ENCODE measurements at regions not wholly inside any gene's neighbourhood (a gene's known extent, or its start where the extent isn't known, plus 50 kb on each side); places are given as distances from the start of the nearest gene placed in this dataset.
"Not testable (repeated sequence)": the region's sequence is repeated elsewhere in the genome, so short reads cannot be mapped to it uniquely, and the experiment has no call there.

DNA sequence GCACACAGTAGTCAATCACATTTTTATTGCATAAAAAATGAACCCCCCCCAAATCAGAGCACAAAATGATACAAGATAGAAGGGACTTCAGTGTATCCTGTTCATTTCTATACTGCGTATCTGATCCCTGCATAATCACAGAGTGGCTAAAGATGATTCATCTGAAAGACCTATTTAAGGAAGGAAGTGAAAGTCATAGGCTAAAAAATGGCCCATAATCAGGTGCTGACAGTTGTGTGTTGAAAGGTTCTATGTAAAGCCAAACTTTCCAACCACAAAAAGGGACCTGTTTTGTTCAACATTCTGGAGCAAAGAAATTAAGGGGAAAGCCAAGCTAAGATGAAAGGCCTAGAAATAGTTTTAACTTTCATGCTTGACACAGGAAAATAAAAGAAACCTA lies 147.8 kb upstream of the ATP2B1 start:
- no peak for DNase-seq (ENCODE audit: low read depth)

DNA sequence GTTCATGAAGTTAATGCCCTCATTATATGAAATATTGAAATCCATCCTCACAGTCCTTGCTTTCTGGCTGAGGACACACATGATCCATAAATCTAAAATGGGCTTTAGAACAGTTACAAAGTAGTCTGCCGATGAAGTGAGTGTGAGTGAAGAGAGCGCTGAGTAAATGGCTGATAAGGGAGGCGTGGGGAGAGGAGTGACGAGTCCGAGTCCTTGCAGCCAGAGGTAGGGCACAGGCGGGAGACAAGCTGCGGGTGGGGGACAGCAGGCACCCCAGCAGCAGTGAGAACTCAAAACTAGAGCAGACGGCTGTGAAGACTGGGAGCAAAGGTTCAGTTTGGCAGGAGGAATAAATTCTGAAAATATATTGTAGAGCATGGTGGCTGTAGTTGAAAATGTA lies 140.1 kb upstream of the ATP2B1 start:
- DNase-seq (ENCODE audit: low read depth), result no peak

DNA sequence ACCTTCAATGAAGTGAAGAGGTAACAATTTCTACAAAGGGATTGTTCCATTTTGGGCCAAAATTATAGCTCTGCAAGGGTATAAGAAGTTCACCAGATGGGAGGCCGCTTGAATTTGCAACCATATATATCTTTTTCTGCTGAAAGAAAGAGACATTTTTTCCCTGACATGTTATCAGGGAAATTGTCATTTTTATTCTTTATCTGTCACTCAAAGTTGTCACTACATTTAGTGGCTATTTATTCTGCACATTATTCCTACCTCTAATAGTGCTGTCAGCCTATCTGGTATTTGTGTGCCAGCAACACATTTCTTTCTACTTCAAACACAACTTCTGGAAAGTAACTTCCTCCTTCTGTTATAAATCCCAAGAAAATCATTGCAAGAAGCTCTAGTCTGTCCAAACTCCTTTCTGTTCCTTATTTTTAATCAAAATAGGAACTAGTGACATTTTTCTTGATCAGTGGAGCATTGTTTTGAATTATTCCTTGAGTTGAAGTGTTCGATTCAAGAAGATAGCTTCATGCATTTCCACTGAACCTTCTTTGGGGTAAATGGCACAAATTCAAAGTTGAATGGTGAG lies 137.9 kb upstream of the ATP2B1 start:
- no peak for DNase-seq (ENCODE audit: low read depth)

DNA sequence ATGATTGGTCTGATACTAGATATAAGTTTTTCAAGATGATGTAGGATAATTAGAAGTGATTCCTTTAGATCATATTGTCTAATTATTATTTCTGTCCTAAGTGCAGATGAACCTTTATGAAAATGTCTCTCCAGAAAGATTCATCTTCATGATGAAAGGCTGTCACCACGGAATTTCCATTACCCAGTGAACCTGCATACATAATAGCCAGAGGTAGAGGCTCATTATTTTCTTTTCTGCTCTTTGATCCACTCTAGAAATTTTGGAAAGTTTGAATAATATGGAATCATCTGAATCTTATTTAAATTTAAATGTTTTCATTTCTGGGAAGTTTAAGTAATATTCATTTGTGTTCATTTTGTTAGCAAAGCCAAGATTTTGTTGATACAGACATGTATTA lies 137.1 kb upstream of the ATP2B1 start:
- no peak for DNase-seq (ENCODE audit: low read depth)

DNA sequence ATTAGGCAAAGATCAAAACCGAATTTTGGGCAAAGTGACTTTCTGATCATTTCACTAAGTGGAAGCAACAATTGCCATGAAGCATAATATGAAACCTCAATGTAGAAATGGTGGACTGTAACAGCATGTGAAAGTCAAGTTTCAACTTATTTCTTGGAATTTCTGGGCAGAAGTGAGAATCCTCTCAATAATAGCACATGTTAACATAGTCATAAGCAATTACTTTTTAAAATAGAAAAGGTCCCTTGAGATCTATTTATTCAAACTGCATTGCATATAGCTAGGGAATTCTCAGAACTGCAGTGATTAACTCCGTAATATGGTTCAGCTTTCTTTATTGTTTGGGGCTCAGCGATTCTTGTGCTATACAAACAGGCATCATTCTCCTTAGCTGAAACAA lies 136.7 kb upstream of the ATP2B1 start:
- DNase-seq (ENCODE audit: low read depth), result no peak

DNA sequence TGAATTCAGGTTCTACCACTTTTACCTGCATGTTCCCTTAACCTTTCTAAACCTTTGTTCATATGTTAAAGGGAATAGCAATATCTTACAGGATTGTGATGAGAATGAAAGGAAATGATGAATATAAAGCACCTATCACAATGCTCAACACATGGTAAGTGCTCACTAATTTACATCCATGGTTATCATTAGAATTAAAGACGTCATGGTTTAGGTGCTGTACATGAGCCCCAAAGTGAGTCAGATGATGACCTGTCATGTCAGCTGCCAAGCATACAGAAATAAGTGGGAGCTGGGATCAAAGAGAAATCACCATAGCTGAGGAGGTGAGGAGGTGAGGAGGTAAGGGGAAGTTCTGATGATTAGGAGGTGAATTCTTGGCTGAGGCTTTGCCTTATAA lies 135.9 kb upstream of the ATP2B1 start:
- DNase-seq (ENCODE audit: low read depth), result no peak

DNA sequence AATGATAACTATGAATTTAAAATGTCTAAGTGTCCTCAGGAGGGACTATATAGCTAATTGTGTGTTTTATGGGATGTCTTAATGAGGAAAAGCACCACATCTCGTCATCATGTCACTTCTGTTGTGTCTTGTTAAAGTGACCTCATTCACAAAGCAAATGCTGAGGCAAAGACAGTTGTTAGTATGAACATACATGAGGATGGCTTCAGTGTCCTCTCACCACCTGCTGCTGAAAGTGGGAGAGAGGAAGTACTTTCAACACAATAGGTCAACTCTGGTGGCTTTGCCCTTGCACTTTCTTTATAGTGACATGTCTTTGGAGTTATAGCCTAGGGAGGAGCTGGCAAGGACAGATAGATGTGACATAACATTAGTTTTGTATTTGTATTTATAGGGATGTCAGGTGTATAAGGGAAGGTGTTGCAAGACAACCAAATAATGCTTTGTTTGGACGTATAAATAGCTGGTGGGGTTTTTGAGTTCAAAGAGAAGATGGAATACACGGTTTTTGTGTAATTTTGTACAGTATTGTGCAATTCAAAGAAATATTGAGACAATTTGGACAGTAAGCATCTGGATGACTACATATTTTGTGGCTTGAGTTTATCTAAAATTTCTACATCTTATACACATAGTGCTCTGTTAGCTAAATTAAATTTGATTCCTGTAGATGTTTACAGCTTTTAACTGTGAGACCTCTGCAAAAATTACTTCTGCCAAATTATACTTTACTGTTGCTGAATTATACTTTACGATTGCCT lies 131.7 kb upstream of the ATP2B1 start:
- no peak for DNase-seq (ENCODE audit: low read depth)

DNA sequence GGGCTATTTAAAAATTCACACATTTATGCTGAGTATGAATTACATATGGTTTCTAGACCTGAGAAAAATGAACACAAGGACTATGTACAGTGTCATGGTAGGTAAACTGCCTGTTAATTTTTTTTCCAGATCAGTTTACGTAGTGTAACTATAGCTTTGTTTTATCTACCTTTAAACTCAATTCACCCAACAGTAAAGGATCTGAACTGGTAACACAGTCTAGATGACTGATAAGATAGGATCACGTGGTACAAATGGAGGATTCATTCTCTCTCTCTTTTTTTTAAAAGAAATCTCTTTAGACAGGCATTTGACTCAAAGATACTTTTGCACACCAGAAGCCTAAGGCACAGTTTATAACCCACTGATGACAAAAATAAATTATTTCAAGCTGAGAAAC lies 130.8 kb upstream of the ATP2B1 start:
- DNase-seq (ENCODE audit: low read depth), result no peak

DNA sequence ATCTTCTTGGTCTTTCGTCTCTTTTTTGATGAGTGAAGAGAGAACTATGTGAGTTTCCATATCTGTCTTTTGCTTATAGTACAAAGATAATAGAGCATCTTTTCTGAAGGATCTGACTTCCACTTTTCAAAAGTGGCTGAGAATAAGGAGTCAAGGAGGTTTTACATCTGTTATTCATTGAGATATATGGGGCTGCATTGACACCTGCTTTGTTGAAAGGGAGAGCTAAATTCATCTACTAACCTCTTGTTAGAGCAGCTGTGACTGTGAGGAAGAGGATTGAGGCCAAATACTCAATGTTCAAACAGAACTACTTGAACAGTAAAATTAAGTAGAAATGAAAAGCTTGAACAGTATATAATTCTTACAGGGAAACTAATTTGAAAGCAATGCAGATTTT lies 130.2 kb upstream of the ATP2B1 start:
- no peak for DNase-seq (ENCODE audit: low read depth)

DNA sequence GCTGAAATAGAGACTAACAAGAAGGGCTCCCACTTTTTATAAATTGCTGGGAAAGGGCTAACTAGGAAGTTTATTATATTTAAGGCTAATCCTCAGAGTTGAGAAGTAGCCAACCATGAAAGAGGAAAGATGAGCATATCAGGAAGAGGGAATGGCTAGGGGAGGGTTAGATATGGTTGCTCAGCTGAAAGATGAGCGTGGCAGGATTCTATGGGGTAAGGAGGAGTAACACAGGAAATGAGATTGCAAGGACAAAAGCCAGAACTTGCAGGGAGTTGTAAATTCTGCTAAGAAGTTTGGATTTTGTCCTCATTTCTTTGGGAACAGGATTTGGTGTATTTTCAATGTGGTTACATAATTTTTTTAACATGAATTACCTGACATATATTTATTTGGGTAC lies 127.4 kb upstream of the ATP2B1 start:
- no peak for DNase-seq (ENCODE audit: low read depth)

DNA sequence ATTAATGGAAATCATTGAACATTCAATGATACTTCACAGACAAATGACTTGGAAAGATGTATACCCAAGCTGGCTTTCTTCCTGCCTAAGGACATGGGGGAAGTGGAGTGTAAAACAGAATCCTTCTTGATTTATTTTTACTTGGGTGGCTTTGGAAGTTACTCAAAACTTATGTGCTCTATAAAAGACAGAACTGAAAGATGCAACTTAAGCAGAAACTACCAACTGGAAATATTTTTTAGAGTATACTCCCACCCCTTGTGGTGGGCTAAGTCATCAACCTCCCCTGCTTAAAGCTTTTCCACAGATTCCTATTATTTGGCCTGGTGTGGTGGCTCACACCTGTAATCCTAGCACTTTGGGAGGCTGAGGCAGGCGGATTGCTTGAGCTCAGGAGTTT lies 126.0 kb upstream of the ATP2B1 start:
- no peak for DNase-seq (ENCODE audit: low read depth)

DNA sequence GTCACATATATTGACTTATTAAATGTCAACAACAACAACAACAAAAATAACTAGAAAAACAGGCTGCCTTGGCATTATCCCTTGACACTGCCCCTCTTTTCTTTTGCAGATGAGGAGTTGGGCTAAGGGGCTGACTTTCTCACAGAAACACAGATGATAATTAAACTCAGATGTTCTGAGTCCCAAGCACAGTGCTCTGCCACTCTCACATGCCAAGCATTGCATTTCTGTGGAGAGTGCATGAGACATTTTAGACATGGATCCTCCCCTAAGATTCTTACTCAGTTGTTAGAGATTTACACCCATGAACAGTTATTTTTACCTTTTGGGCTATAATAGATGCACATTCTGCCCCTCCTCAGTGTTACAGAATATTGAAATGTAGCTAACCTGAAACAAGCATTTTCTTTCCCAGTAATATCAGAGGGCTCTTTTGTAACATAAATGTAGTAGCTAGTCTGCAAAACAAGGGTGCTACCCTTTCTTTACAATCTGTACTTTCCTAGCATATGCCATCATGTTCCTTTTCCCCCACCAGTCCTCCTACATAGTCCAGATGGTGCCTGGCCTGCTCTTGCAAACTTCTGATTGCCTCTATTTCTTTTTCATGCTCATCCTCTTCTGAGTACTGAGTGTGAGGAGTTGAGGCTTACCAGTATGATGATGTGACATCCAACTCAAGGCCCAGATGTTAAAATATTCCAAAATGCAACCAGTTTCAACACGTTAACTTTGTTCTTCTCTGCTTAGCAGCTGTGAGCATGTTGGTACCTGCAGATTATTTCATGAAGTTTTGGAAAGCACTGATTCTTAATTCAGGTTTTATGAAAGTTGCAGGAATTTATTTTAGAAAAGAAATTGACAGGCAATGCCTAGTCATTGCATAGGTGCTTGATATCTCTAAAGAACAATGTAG lies 125.0 kb upstream of the ATP2B1 start:
- DNase-seq (ENCODE audit: low read depth), result no peak

DNA sequence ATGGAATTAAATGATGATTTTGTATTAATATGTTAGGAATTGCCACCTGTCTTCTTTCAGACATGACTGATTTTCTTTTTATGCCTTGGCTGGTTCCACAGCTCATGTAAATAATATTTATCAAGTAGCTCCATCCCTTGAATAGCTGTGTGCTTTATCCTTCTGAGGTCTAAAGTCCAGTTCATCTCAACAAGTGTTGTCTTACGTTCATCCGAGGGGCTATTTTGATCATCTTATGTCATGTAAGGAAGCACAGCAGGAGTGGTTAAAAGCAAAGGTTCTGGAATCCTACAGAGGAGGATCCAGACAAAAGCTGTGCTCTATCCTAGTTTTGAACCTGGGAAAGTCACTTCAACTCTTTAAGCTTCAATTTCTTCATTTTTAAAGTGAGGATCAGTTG lies 123.7 kb upstream of the ATP2B1 start:
- no peak for DNase-seq (ENCODE audit: low read depth)

DNA sequence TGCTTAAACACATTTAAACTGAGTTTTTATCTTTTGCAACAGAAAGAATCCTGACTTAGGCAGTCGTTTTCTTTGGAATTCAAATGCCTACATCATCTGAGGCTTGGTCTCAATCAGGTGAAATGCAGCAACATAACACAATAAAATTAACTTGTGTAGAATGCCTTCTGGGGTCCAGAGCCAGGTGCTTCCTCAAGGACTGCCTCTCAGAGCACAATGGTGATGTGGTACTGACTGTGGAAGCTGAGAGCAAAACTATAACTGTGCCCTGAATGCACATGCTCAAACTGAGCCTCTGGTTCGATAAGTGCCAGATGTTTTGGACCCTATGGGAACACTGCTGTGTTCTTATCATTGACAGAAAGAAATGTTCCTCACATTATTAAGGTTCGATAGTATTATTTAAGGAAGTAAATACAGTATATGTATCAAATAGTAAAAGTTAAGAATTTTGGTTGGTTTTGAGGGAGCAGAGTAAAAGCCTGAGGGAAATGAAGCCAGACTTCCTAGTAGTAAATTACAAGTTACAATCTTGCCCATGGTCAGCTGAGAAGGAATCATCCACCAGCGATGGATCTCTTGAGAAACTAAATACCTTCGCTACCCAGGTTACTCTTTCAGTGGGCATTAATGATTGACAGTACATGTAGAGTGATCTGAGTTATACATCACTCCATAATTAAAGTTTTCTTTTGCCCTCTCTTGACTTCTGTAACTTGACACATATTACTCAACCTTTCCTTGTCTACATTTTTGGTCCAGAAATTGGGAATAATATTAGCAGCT lies 122.9 kb upstream of the ATP2B1 start:
- no peak for DNase-seq (ENCODE audit: low read depth)

DNA sequence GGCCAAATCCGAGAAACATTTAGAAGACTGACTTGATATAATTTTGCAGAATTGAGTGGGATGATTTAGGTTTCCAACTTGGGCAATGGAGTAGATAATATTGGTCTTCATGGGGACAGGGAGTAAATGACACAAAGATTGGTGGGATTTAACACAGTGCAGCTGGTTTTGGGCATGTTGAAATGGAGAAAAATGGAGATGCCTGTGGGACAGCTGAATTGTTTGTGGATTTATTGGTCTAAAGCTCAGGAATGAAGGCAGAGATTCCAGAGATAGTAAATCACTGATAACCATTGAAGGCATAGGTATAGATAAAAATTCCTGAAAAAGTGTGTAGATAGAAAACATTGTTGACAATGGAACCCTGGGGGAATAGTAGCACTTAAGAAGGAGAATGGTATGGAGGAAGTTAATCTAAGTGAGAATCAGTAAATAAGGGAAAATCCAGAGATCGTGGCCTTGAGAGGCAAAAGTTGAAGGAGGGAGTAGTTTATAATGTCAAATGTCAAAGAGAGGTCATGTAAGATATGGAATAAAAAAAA lies 120.9 kb upstream of the ATP2B1 start:
- no peak for DNase-seq (ENCODE audit: low read depth)

DNA sequence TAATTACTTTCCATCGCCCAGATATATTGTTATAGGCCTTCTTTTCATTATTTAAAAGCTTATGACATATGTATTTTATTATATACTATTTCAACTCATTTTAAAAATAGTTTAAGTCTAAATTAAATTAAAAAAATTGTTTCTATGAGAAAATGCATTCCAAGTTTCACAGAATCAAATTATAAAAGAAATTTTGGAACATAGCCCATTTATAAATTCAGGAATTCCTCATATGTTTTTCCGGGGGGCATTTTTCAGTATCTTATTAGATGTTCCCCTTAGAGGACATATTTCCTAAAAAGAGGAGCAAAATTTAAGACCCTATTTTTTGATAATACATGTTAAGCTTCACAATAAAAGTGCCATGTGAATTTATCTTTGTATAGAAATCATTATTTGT lies 119.9 kb upstream of the ATP2B1 start:
- DNase-seq (ENCODE audit: low read depth), result no peak

DNA sequence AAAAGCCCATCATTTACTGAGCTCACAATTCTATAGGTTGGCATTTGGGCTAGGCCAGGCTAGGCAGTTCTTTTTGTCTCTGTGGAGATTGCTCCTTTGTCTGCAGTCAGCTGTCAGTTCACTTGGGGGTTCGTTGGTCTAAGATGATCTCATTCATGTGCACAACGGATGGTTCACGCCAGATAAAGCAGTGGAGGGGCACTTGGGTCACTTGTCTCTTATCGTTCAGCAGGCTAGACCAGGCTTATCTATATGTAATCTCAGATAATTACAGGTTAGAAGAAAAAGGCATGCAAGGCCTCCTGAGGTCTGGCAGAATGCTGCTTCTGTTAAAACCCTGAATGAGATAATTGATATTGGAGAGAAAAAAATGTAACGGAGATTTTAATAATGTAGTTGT lies 119.0 kb upstream of the ATP2B1 start:
- DNase-seq (ENCODE audit: low read depth), result peak; percentile 55

DNA sequence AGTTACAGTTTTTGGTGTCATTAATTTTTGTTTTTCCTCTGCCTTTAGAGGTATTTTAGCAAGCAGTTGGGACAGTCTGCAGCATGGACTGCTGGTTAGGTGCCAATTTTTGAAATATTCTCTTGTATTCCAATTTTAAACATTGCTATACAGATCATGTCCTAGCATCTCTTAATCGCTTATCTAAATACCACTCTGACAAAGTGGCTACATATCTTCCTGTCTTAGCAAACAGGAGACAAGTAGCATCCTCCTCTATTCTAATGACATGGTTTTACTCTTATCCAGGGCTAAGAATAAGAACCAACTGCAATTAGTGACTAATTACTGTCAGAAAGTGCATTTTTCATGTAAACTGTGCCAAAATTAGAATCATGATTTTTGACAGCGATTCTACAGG lies 117.8 kb upstream of the ATP2B1 start:
- DNase-seq (ENCODE audit: low read depth), result no peak

DNA sequence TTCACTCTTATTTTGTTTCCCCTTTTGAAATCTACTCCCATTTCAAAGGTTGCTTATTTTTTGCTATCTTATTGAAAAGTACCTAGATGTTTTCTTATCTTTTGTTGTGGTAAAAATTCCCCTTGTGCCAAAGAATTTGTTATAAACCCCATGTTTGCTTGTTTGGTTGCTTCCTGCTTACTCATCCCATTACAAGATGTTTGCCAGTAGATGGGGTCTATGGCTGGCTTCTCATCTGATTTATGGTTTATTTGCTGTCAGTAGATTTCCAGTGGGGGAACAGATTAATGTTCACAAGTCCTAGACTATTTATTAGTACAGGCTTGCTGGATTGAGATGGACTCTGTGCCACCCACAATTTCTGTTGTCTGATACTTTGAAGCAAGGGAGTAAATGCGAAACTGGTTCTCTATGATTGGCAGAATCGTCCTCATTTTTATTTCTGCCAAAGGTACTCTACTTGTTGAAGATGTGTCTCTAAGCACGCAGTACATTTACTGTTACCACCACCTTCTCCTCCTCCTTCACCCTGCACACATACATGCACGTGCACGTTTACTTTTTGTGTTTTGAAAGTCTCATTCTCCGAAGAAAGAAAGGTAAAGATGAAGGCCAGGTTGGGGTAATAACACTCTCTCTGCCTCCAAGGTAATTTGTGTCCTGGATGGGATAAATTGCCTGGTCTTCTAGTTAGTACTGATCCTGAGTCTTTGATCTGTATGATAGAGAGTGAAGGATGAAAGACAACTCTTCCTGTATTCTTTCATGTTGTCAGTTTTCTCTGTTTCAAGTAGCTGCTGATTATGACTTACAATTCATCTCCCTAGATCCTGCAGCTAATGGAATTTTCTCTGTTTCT lies 117.2 kb upstream of the ATP2B1 start:
- peak; percentile 39 for DNase-seq (ENCODE audit: low read depth)

DNA sequence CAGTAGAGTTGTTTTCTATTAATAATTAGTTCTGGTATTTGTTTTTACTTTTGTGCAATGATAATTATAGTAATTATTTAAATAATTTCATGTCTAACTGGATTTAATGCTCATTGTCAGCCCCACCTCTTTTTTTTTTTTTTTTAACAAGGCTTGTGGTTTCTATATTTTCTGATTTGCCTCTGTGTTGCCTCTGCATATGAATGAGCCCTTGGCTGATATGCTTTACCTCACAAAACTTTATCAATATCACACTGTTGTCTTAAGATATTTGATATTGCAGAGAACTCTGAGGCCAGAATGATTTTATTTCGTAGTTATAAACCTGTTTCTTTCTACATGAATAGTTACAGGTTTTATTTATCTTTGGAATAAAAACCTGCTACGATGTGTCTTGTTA lies 116.2 kb upstream of the ATP2B1 start:
- no peak for DNase-seq (ENCODE audit: low read depth)

DNA sequence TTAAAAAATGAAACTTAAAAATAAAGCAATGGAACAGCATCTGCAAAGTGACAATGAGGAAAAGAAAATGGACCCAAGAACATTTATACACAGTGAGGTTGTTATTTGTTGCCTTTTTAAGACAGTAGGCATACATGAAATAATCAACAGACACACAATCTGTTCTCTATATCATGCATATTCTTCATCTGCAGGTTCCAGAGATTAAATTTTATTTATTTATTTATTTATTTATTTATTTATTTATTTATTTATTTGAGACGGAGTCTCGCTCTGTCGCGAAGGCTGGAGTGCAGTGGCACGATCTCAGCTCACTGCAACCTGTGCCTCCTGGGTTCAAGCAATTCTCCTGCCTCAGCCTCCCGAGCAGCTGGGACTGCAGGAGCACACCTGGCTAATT lies 114.4 kb upstream of the ATP2B1 start:
- DNase-seq (ENCODE audit: low read depth), result not testable (repeated sequence)
